Osteoblast (primary cell): ENCODE measurements at regions not wholly inside any gene's neighbourhood (a gene's known extent, or its start where the extent isn't known, plus 50 kb on each side); places are given as distances from the start of the nearest gene placed in this dataset.

Experiments
- DNase-seq: peaks from one replicate; pipeline ENCODE4 v3.0.0; 2011; ENCODE audit warnings: low spot score, mixed read lengths; ENCODE audit not compliant: insufficient read length; ENCODE audit errors: missing footprints
- H2AFZ ChIP-seq: 2 replicates; pipeline ENCODE4 v1.6.0; 2011; ENCODE audit warnings: mild to moderate bottlenecking, low read length
- H3K27ac ChIP-seq: 2 replicates; pipeline ENCODE4 v1.5.1; 2011; ENCODE audit warnings: mild to moderate bottlenecking, low read depth, low read length, moderate library complexity
- H3K27me3 ChIP-seq: 2 replicates; pipeline ENCODE4 v1.6.0; 2012; ENCODE audit warnings: mild to moderate bottlenecking, control low read depth, inconsistent platforms, low read length, moderate library complexity; ENCODE audit not compliant: insufficient read depth
- H3K36me3 ChIP-seq: 2 replicates; pipeline ENCODE4 v1.5.1; 2011; ENCODE audit warnings: mild to moderate bottlenecking, low read length, control low read depth, moderate library complexity; ENCODE audit not compliant: insufficient read depth
- H3K4me1 ChIP-seq: 2 replicates; pipeline ENCODE4 v1.5.1; 2011; ENCODE audit warnings: mild to moderate bottlenecking, low read length, control low read depth, moderate library complexity; ENCODE audit not compliant: insufficient read depth
- H3K4me2 ChIP-seq: 2 replicates; pipeline ENCODE4 v1.6.0; 2011; ENCODE audit warnings: mild to moderate bottlenecking, low read length; ENCODE audit not compliant: insufficient read depth
- H3K4me3 ChIP-seq: fragments of 200-600 bp; sonication (generic); 3 replicates; pipeline ENCODE4 v1.5.1; 2012; ENCODE audit warnings: mild to moderate bottlenecking, low read length, inconsistent platforms; ENCODE audit not compliant: insufficient read depth
- H3K79me2 ChIP-seq: 2 replicates; pipeline ENCODE4 v1.6.0; 2012; ENCODE audit warnings: mild to moderate bottlenecking, low read length, control low read depth, inconsistent platforms; ENCODE audit not compliant: insufficient read depth
- H3K9me3 ChIP-seq: 2 replicates; pipeline ENCODE4 v1.5.1; 2011; ENCODE audit warnings: low read depth, low read length, control low read depth
- H4K20me1 ChIP-seq: 2 replicates; pipeline ENCODE4 v1.6.0; 2012; ENCODE audit warnings: mild to moderate bottlenecking, low read length, control low read depth; ENCODE audit not compliant: insufficient read depth
- CTCF ChIP-seq: IDR thresholded peaks from 2 replicates; pipeline ENCODE4 v1.5.1; 2011; ENCODE audit warnings: mild to moderate bottlenecking, low read depth, low read length, moderate library complexity; ENCODE audit errors: extremely low read depth

- Histone ChIP-seq H3K79me2 (no peaks in the 10 kb centered on the region), H3K9me3 (no peaks in the 10 kb centered on the region), H3K27me3 (no peaks in the 10 kb centered on the region), H3K27ac (no peak overlapping the region), H3K4me1 (peaks cover 24% of the 10 kb centered on the region), H4K20me1 (no peaks in the 10 kb centered on the region), H3K36me3 (no peaks in the 10 kb centered on the region), H3K4me3 (no peak overlapping the region), H2AFZ (peak overlapping the region; percentile 9), H3K4me2 (no peak overlapping the region)
- no peak for TF ChIP-seq CTCF
- DNase-seq, result peak; percentile 31
These were observed 68.5 kb upstream of the GADD45A start for GRCh38 chr1:67616394-67616985.

- Histone ChIP-seq H3K9me3 (no peaks in the 10 kb centered on the region), H3K36me3 (no peaks in the 10 kb centered on the region), H3K27ac (peak overlapping the region; percentile 91), H3K79me2 (no peaks in the 10 kb centered on the region), H3K4me2 (peak overlapping the region; percentile 89), H3K27me3 (no peaks in the 10 kb centered on the region), H4K20me1 (no peaks in the 10 kb centered on the region), H3K4me1 (peaks cover 24% of the 10 kb centered on the region), H2AFZ (peak overlapping the region; percentile 75), H3K4me3 (peak overlapping the region; percentile 63)
- TF ChIP-seq CTCF, result no peak
- DNase-seq, result peak; percentile 88
These were observed 66.5 kb upstream of the GADD45A start for GRCh38 chr1:67618285-67619018.

- H3K4me2 ChIP-seq, result peak overlapping the region; percentile 89
- H3K4me1 ChIP-seq, result peaks cover 24% of the 10 kb centered on the region
- no peak for TF ChIP-seq CTCF
- peak overlapping the region; percentile 91 for H3K27ac ChIP-seq
- H3K4me3 ChIP-seq, result no peak overlapping the region
- no peak for DNase-seq
- H2AFZ ChIP-seq, result peak overlapping the region; percentile 38
- no peaks in the 10 kb centered on the region for H3K79me2 ChIP-seq
- H4K20me1 ChIP-seq, result no peaks in the 10 kb centered on the region
- no peaks in the 10 kb centered on the region for H3K9me3 ChIP-seq
- H3K36me3 ChIP-seq, result no peaks in the 10 kb centered on the region
- no peaks in the 10 kb centered on the region for H3K27me3 ChIP-seq
These were observed 65.9 kb upstream of the GADD45A start for GRCh38 chr1:67619080-67619479.

- no peak overlapping the region for H3K27ac ChIP-seq
These were observed 61.1 kb upstream of the GADD45A start for GRCh38 chr1:67623906-67624305.

More at GRCh38 chr1:67623906-67624305, 61.1 kb upstream of the GADD45A start:
- no peak for DNase-seq
- H3K27me3 ChIP-seq, result no peaks in the 10 kb centered on the region
- TF ChIP-seq CTCF, result no peak
- peaks cover 2% of the 10 kb centered on the region for H3K9me3 ChIP-seq
- H3K4me3 ChIP-seq, result no peak overlapping the region
- no peak overlapping the region for H3K4me2 ChIP-seq
- H3K79me2 ChIP-seq, result no peaks in the 10 kb centered on the region
- no peaks in the 10 kb centered on the region for H4K20me1 ChIP-seq
- H3K36me3 ChIP-seq, result no peaks in the 10 kb centered on the region
- H3K4me1 ChIP-seq, result peaks cover 9% of the 10 kb centered on the region
- H2AFZ ChIP-seq, result no peak overlapping the region
